ENCODE measurements at regions not wholly inside any gene's neighbourhood (a gene's known extent, or its start where the extent isn't known, plus 50 kb on each side); places are given as distances from the start of the nearest gene placed in this dataset.

- no peak for TF ChIP-seq POLR2AphosphoS5 (IDR thresholded peaks at IDR 0.05; ENCODE audit: low read depth, low read length)
- no peak for TF ChIP-seq SMC3 (IDR thresholded peaks at IDR 0.05; ENCODE audit: low read depth, low read length)
- no peak for TF ChIP-seq EP300 (IDR thresholded peaks at IDR 0.05; ENCODE audit: borderline replicate concordance in 1 of 2, low read depth in 1 of 2, low read length in 1 of 2)
- no peak for TF ChIP-seq CTCF (IDR thresholded peaks at IDR 0.05)
- TF ChIP-seq USF1 (IDR thresholded peaks at IDR 0.05; ENCODE audit: borderline replicate concordance, low read depth) = no peak
- no peak for TF ChIP-seq EZH2phosphoT487 (IDR thresholded peaks at IDR 0.05; ENCODE audit: borderline replicate concordance, low read depth)
- TF ChIP-seq REST (IDR thresholded peaks at IDR 0.05; ENCODE audit: low read depth, low read length) = no peak
- TF ChIP-seq ZBTB33 (IDR thresholded peaks at IDR 0.05; ENCODE audit: borderline replicate concordance, low read depth) = no peak
These were observed 830.3 kb upstream of the NXPH2 start for GRCh38 chr2:139610512-139610911.

Data from SK-N-SH (cell line).